GM06990 (cell line): ENCODE measurements at regions not wholly inside any gene's neighbourhood (a gene's known extent, or its start where the extent isn't known, plus 50 kb on each side); places are given as distances from the start of the nearest gene placed in this dataset.

Source experiments
- DNase-seq: peaks from one replicate; pipeline ENCODE4 v3.0.0-alpha.2; 2011; ENCODE audit not compliant: insufficient read length; ENCODE audit errors: extremely low read depth
- H3K27me3 ChIP-seq: replicated peaks from 2 replicates; pipeline ENCODE4 v1.6.0; 2011; ENCODE audit warnings: low read length; ENCODE audit not compliant: control insufficient read depth, insufficient read depth
- H3K36me3 ChIP-seq: 2 replicates; pipeline ENCODE4 v1.5.1; 2011; ENCODE audit warnings: low read length; ENCODE audit not compliant: control insufficient read depth, insufficient read depth
- H3K4me3 ChIP-seq: replicated peaks from 2 replicates; pipeline ENCODE4 v1.5.1; 2011; ENCODE audit warnings: low read depth, mild to moderate bottlenecking, control low read depth, low read length
- TF ChIP-seq, protein P1 (sequence below): IDR thresholded peaks from 2 replicates; pipeline ENCODE4 v1.5.1; 2011; ENCODE audit warnings: low read length, control low read depth, mild to moderate bottlenecking, inconsistent platforms; ENCODE audit not compliant: insufficient read depth, poor library complexity, severe bottlenecking

DNA sequence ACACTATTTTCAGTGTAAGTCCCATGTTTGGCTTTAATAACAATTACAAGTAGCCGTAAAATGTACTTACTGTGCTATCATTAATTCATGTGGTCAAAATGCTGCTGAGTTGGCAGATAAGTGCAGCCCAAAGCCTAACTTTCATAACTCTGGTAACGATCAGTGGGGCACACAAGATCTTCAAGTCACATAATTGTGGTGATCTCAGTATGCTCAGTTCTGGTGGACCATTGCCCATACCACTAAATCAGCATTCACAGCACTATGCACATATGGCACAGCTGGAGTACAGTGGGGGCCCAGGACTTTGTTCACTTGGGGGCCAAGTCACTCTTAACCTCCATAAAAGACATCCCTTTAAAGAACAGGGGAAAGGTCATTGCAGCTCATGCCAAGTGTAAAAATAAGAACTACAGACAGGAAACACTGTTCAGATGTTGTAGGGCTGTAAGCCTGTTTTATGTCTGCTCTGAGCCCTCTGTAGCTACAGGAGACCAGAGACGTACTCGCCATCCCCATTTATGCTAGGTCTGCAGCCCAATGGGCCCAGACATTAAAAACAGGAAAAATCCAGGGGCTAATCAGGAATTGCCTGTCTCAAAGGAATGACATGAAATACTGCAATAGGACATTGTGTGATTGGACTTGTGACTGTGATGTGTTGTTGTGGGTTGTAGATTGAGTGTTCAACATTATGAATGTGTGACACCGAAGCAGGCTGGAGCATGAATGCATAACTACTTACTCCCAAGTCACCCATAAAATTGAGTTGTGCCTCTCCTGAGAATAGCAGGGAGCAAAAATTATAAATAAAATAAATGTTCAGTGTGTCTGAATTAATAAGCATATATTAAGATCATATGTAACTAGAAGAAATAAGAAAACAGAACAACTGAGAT, 282.5 kb upstream of the EPHA3 start:
- H3K36me3 ChIP-seq: no peaks in the 10 kb centered on the region
- TF ChIP-seq, protein P1, sequence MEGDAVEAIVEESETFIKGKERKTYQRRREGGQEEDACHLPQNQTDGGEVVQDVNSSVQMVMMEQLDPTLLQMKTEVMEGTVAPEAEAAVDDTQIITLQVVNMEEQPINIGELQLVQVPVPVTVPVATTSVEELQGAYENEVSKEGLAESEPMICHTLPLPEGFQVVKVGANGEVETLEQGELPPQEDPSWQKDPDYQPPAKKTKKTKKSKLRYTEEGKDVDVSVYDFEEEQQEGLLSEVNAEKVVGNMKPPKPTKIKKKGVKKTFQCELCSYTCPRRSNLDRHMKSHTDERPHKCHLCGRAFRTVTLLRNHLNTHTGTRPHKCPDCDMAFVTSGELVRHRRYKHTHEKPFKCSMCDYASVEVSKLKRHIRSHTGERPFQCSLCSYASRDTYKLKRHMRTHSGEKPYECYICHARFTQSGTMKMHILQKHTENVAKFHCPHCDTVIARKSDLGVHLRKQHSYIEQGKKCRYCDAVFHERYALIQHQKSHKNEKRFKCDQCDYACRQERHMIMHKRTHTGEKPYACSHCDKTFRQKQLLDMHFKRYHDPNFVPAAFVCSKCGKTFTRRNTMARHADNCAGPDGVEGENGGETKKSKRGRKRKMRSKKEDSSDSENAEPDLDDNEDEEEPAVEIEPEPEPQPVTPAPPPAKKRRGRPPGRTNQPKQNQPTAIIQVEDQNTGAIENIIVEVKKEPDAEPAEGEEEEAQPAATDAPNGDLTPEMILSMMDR: no peak
- H3K27me3 ChIP-seq: no peaks in the 10 kb centered on the region
- DNase-seq: no peak
- H3K4me3 ChIP-seq: no peak overlapping the region

DNA sequence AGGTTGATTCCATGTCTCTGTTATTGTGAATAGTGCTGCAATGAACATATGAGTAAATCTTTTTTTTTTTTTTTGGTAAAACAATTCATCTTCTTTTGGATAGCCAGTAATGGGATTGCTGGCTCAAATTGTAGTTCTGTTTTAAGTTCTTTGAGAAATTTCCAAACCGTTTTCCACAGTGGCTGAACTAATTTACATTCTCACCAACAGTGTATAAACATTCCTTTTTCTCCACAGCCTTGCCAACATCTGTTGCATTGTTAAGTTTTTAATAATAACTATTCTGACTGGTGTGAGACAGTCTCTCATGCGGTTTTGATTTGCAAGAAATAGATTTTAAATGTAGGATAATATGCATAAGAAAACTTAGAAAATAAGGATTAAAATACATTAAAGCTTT, 279.0 kb upstream of the EPHA3 start:
- Histone ChIP-seq H3K36me3 (no peaks in the 10 kb centered on the region), H3K4me3 (no peak overlapping the region), H3K27me3 (no peaks in the 10 kb centered on the region)
- TF ChIP-seq, protein P1: no peak
- DNase-seq: no peak

DNA sequence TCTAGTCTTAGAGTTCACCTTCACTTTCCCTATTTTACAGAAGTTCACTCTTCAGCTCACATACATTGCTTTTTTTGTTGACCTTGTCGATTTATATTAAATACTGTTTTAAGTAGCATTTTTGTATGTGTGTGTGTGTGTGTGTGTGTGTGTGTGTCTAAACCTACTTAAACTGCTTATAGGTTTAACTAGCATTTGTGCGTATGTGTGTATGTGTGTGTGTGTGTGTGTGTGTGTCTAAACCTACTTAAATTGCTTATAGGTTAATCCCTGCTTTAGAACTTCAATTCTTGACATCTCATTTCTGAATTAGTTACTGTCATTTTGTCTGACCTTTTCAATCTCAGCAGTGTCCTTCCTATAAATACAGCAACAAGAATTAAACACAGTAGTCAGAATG, 254.8 kb upstream of the EPHA3 start:
- TF ChIP-seq, protein P1: no peak
- Histone ChIP-seq H3K36me3 (no peaks in the 10 kb centered on the region), H3K4me3 (no peak overlapping the region), H3K27me3 (no peaks in the 10 kb centered on the region)
- DNase-seq: no peak

DNA sequence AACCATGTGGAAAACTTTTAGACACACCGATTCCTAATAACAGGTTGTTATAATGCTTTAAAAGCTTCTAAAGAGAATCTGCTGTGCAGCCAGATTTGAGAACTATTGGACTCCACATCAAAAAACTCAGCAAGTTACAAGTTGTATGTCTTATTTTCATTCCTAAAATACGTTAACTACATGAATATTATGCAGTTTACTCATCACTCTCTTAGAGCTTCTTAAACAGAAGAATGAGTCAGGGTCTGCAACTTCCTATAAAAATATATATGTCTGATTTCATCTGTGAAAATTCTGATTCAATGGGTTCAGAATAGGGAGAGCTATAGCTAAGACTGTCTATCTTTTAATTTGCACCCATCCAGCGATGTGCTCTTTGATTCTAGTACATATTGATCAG, 244.2 kb upstream of the EPHA3 start:
- Histone ChIP-seq H3K36me3 (no peaks in the 10 kb centered on the region), H3K4me3 (no peak overlapping the region), H3K27me3 (no peaks in the 10 kb centered on the region)
- TF ChIP-seq, protein P1: no peak
- no peak for DNase-seq

DNA sequence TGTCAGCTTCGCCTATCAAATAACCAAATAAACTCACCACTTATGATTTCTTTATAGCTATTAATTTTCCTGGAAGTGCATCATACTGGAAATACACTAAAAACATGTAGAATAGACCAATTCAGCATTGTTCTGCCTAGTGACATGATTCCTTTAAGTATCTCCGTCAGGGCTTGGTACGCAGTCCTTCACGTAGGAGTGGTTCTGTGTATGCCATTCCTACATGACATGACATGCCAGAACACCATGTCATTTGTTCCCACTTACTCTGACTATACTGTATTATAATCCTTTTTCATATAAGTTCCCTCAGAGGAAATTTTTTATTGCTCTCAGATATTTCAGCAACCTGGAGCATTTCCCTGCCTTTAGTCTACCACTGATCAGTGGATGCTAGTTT, 230.7 kb upstream of the EPHA3 start:
- Histone ChIP-seq H3K4me3 (no peak overlapping the region), H3K27me3 (no peaks in the 10 kb centered on the region), H3K36me3 (no peaks in the 10 kb centered on the region)
- DNase-seq: no peak
- TF ChIP-seq, protein P1: no peak

DNA sequence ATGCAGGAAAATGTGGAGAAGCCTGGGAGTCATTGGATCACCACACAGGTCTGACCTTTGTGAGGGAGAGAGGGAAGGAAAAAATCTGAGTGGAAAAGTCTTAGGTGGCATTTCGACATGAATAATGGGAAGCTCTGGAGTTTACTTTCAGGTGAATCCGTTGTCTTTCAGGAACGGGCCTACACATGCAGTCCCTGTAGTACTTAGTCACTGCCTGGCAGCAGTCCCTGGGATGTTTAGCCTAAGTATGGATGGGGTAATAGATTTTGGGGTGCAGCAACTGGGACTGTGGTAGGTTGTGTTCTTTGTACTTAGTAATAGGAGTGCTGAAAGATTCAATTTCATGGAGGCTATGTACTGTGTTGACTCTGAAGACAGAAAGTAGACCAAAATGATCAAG, 227.5 kb upstream of the EPHA3 start:
- DNase-seq: no peak
- Histone ChIP-seq H3K36me3 (no peaks in the 10 kb centered on the region), H3K27me3 (no peaks in the 10 kb centered on the region), H3K4me3 (no peak overlapping the region)
- TF ChIP-seq, protein P1: no peak
